Vagina (tissue), 2 donors: ENCODE measurements at regions not wholly inside any gene's neighbourhood (a gene's known extent, or its start where the extent isn't known, plus 50 kb on each side); places are given as distances from the start of the nearest gene placed in this dataset.

ENCODE experiments used
- DNase-seq, 2 donors: peaks; one replicate each; pipeline ENCODE4 v3.0.0-alpha.2; 2017; ENCODE audit errors: extremely low spot score in 2 of 2
- H3K27ac ChIP-seq: fragments of 200-600 bp; sonication (generic); one replicate; pipeline ENCODE4 v1.5.1; 2019
- H3K27me3 ChIP-seq: fragments of 200-600 bp; sonication (generic); one replicate; pipeline ENCODE4 v1.5.1; 2019
- H3K36me3 ChIP-seq, 2 donors: fragments of 200-600 bp; sonication (generic); one replicate each; pipeline ENCODE4 v1.5.1; 2017 to 2019
- H3K4me1 ChIP-seq: fragments of 200-600 bp; sonication (generic); one replicate; pipeline ENCODE4 v1.5.1; 2019
- H3K4me3 ChIP-seq, 2 donors: fragments of 200-600 bp; sonication (generic); 1 replicate in 1 of 2; 2 replicates in 1 of 2; pipeline ENCODE4 v1.5.1; 2016 to 2019
- H3K9me3 ChIP-seq: fragments of 200-600 bp; sonication (generic); one replicate; pipeline ENCODE4 v1.5.1; 2019
- CTCF ChIP-seq, 3 experiments: fragments of 450-650 bp in 2 of 3; fragments of 200-600 bp in 1 of 3; sonication (generic) in 1 of 3; IDR thresholded peaks; one replicate each; pipeline ENCODE4 v1.5.1; 2017 to 2019; ENCODE audit warnings: antibody characterized with exemption in 3 of 3, mild to moderate bottlenecking in 2 of 3, moderate library complexity in 2 of 3
- POLR2A ChIP-seq, 2 donors: fragments of 450-650 bp; IDR thresholded peaks; one replicate each; pipeline ENCODE4 v1.6.1; 2017; ENCODE audit warnings: antibody characterized with exemption in 2 of 2, mild to moderate bottlenecking in 2 of 2, moderate library complexity in 2 of 2
- POLR2AphosphoS5 ChIP-seq, 2 donors: sonication (generic); formaldehyde crosslinking; IDR thresholded peaks; one replicate each; pipeline ENCODE4 v1.9.0; 2017; ENCODE audit warnings: antibody characterized with exemption in 2 of 2, mild to moderate bottlenecking in 2 of 2, low read depth in 1 of 2; ENCODE audit not compliant: insufficient read depth in 1 of 2
- intact Hi-C: fragments of 100-400 bp; cut with DNase I; formaldehyde crosslinking; loops from one replicate; pipeline ENCODE4 v1.15.1; 2023

DNA sequence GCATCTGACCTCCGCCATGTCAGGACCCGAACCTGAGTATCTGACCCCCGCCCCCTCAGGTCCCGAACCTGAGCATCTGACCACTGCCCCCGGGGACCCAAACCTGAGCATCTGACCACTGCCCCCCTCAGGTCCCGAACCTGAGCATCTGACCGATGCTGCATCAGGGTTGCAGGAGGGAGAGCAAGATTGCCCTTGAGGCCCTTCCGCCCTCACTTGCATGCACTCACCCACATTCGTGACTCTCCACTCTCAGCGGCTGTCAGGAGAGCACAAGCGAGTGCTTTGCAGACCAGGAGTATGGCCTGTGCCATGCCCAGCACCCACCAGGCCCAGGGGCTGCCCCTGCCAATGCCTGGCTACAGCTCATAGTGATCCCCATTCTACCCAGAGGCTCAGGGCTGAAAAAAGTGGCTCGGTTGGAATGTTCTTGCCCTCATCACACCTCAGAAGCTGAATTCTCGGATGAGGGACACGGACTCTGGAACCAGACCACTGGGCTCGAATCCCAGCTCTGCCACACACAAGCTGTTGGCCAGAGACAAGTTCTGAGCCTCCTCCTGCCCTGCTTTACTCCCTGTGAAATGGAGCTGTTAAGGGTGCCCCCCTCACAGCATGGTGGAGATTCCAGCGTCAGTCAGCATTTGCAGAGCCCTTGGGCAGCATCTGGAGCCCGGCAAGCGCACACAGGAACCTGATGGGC, 82.1 kb downstream of the DLL1 start:
- no peak overlapping the region for H3K4me3 ChIP-seq
- no peaks in the 10 kb centered on the region for H3K9me3 ChIP-seq
- H3K27me3 ChIP-seq, result no peaks in the 10 kb centered on the region
- H3K27ac ChIP-seq, result no peak overlapping the region
- H3K4me1 ChIP-seq, result peaks cover 10% of the 10 kb centered on the region
- intact Hi-C loops, result no loop called here
- TF ChIP-seq CTCF (IDR thresholded peaks at IDR 0.05), result no peak
- TF ChIP-seq POLR2AphosphoS5 (IDR thresholded peaks at IDR 0.05; ENCODE audit: insufficient read depth in 1 of 2, low read depth in 1 of 2), result no peak
- TF ChIP-seq POLR2A (IDR thresholded peaks at IDR 0.05), result no peak
- peak; percentile 37 to 85 for DNase-seq
- H3K36me3 ChIP-seq, result no peaks in the 10 kb centered on the region

DNA sequence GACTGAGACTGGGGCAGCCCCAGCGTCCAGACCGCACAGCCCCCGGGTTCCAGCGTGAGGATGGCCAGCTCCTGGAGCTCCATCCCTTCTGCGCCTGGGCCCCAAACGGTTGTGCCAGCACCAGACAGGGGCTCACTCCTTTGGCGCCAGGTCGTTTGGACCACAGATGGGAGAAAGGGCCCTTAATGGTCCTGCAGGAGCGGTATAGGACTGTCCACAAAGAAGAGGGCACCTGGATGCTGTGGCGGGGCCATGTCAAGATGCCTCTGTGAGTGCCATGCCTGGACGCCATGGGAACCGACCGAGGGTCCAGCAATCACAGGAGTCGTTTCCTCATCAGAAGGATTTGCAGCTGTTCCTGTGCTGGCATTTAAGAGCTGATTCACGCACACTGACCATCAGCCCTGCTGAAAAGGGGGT, 82.7 kb downstream of the DLL1 start:
- Histone ChIP-seq H3K4me1 (peaks cover 10% of the 10 kb centered on the region), H3K9me3 (no peaks in the 10 kb centered on the region), H3K27me3 (no peaks in the 10 kb centered on the region), H3K27ac (no peak overlapping the region), H3K36me3 (no peaks in the 10 kb centered on the region), H3K4me3 (no peak overlapping the region)
- peak; percentile 25 to 79 for DNase-seq
- TF ChIP-seq POLR2A (IDR thresholded peaks at IDR 0.05) (no peak), CTCF (IDR thresholded peaks at IDR 0.05) (no peak), POLR2AphosphoS5 (IDR thresholded peaks at IDR 0.05; ENCODE audit: insufficient read depth in 1 of 2, low read depth in 1 of 2) (no peak)
- intact Hi-C loops, result no loop called here

DNA sequence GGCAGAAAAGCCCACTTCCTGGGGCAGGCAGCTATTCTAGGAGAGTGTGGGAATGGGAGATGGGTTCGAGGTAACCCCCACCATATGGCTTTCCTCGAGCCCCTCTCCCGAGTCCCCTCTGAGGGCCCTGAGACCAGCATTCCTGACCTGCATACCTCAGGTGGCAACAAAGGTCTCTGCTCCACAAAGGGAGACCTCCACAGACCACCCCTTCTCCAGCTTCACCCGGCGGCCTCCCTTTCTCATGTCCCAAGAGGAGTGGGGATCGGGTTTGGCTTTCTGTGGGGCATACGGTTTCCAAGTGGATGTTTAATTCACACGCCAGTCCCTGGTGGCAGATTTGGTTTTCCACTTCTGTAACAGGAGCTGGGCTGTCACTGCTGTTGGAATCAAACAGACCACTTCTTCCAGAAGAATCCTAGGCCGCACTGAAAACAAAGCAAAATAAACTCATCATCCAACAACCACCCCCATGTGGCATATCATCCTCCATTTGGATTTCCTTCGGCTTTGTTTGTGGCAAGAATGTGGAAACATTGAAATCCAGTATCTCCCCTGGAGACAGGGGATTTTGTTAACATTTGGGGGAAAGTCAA, 83.2 kb downstream of the DLL1 start:
- H3K27me3 ChIP-seq, result no peaks in the 10 kb centered on the region
- peak; percentile 70 to 87 for DNase-seq

GRCh38 chr6:170206851-170207431, 83.9 kb downstream of the DLL1 start:
- Histone ChIP-seq H3K9me3 (no peaks in the 10 kb centered on the region), H3K4me3 (no peak overlapping the region), H3K27ac (no peak overlapping the region), H3K4me1 (peaks cover 10% of the 10 kb centered on the region), H3K36me3 (no peaks in the 10 kb centered on the region), H3K27me3 (no peaks in the 10 kb centered on the region)
- intact Hi-C loops, result no loop called here
- peak in 1 of 2 donors; percentile 56 for DNase-seq
- TF ChIP-seq POLR2AphosphoS5 (IDR thresholded peaks at IDR 0.05; ENCODE audit: insufficient read depth in 1 of 2, low read depth in 1 of 2) (no peak), CTCF (IDR thresholded peaks at IDR 0.05) (no peak), POLR2A (IDR thresholded peaks at IDR 0.05) (no peak)

More for the DNA sequence above, 83.2 kb downstream of the DLL1 start:
- Histone ChIP-seq H3K36me3 (no peaks in the 10 kb centered on the region), H3K4me3 (no peak overlapping the region), H3K9me3 (no peaks in the 10 kb centered on the region), H3K4me1 (peaks cover 10% of the 10 kb centered on the region), H3K27ac (no peak overlapping the region)
- TF ChIP-seq POLR2A (IDR thresholded peaks at IDR 0.05) (no peak), POLR2AphosphoS5 (IDR thresholded peaks at IDR 0.05; ENCODE audit: insufficient read depth in 1 of 2, low read depth in 1 of 2) (no peak), CTCF (IDR thresholded peaks at IDR 0.05) (no peak)
- intact Hi-C loops, result no loop called here

GRCh38 chr6:170206317-170206621, 84.6 kb downstream of the DLL1 start:
- H3K4me3 ChIP-seq, result no peak overlapping the region
- no peaks in the 10 kb centered on the region for H3K27me3 ChIP-seq
- DNase-seq, result peak; percentile 64 to 69
- TF ChIP-seq CTCF (IDR thresholded peaks at IDR 0.05) (no peak), POLR2A (IDR thresholded peaks at IDR 0.05) (no peak), POLR2AphosphoS5 (IDR thresholded peaks at IDR 0.05; ENCODE audit: insufficient read depth in 1 of 2, low read depth in 1 of 2) (no peak)
- intact Hi-C loops, result no loop called here
- peaks cover 10% of the 10 kb centered on the region for H3K4me1 ChIP-seq
- H3K36me3 ChIP-seq, result no peaks in the 10 kb centered on the region
- H3K9me3 ChIP-seq, result no peaks in the 10 kb centered on the region
- no peak overlapping the region for H3K27ac ChIP-seq
